H9 (cell line): ENCODE measurements at regions not wholly inside any gene's neighbourhood (a gene's known extent, or its start where the extent isn't known, plus 50 kb on each side); places are given as distances from the start of the nearest gene placed in this dataset.

Experiments used
- DNase-seq: peaks from one replicate; pipeline ENCODE4 v3.0.0-alpha.2; 2017
- H2AFZ ChIP-seq: one replicate; pipeline ENCODE4 v1.6.1; 2013; ENCODE audit warnings: mild to moderate bottlenecking, low read length, control low read depth, moderate library complexity
- H2AK5ac ChIP-seq: 2 replicates; pipeline ENCODE4 v1.6.1; 2013; ENCODE audit warnings: low read length, control low read depth, mixed read lengths; ENCODE audit not compliant: insufficient read length
- H2BK120ac ChIP-seq: one replicate; pipeline ENCODE4 v1.6.1; 2013; ENCODE audit warnings: low read depth, mild to moderate bottlenecking, low read length, control low read depth, inconsistent platforms; ENCODE audit not compliant: poor library complexity, severe bottlenecking
- H2BK12ac ChIP-seq: 2 replicates; pipeline ENCODE4 v1.6.1; 2013; ENCODE audit warnings: low read length, control low read depth, mixed read lengths, low read depth; ENCODE audit not compliant: insufficient read length
- H2BK15ac ChIP-seq: 2 replicates; pipeline ENCODE4 v1.6.1; 2013; ENCODE audit warnings: low read depth, low read length, control low read depth
- H2BK20ac ChIP-seq: one replicate; pipeline ENCODE4 v1.6.1; 2013; ENCODE audit warnings: low read depth, mild to moderate bottlenecking, low read length, control low read depth, inconsistent platforms; ENCODE audit not compliant: poor library complexity, severe bottlenecking
- H2BK5ac ChIP-seq: 2 replicates; pipeline ENCODE4 v1.6.1; 2013; ENCODE audit warnings: low read length, control low read depth, mixed read lengths; ENCODE audit not compliant: insufficient read length
- H3K14ac ChIP-seq: 2 replicates; pipeline ENCODE4 v1.6.1; 2013; ENCODE audit warnings: low read length, control low read depth; ENCODE audit not compliant: insufficient read depth
- H3K18ac ChIP-seq: 2 replicates; pipeline ENCODE4 v1.6.1; 2013; ENCODE audit warnings: low read depth, mild to moderate bottlenecking, mixed read lengths, low read length, control low read depth; ENCODE audit not compliant: insufficient read length
- H3K23ac ChIP-seq: 2 replicates; pipeline ENCODE4 v1.6.1; 2013; ENCODE audit warnings: low read length, control low read depth, mixed read lengths, low read depth; ENCODE audit not compliant: insufficient read length
- H3K23me2 ChIP-seq: 2 replicates; pipeline ENCODE4 v1.6.1; 2013; ENCODE audit warnings: low read depth, mild to moderate bottlenecking, mixed read lengths, low read length, control low read depth; ENCODE audit not compliant: insufficient read length, poor library complexity, severe bottlenecking
- H3K27ac ChIP-seq: 2 replicates; pipeline ENCODE4 v1.5.1; 2013; ENCODE audit warnings: low read length, control low read depth, mixed read lengths, low read depth; ENCODE audit not compliant: insufficient read length
- H3K27me3 ChIP-seq: 2 replicates; pipeline ENCODE4 v1.6.1; 2013; ENCODE audit warnings: low read length, control low read depth, inconsistent platforms; ENCODE audit not compliant: insufficient read depth
- H3K4ac ChIP-seq: 2 replicates; pipeline ENCODE4 v1.6.1; 2013; ENCODE audit warnings: low read depth, mild to moderate bottlenecking, control low read depth, inconsistent platforms, low read length, moderate library complexity
- H3K4me1 ChIP-seq: 2 replicates; pipeline ENCODE4 v1.6.1; 2013; ENCODE audit warnings: low read length, control low read depth, inconsistent platforms; ENCODE audit not compliant: insufficient read depth
- H3K4me2 ChIP-seq: 2 replicates; pipeline ENCODE4 v1.6.1; 2013; ENCODE audit warnings: low read length, control low read depth, mixed read lengths; ENCODE audit not compliant: insufficient read length, insufficient read depth
- H3K56ac ChIP-seq: 2 replicates; pipeline ENCODE4 v1.6.1; 2013; ENCODE audit warnings: low read depth, mild to moderate bottlenecking, mixed read lengths, low read length, control low read depth; ENCODE audit not compliant: insufficient read length
- H3K79me1 ChIP-seq: 2 replicates; pipeline ENCODE4 v1.6.1; 2013; ENCODE audit warnings: low read depth, mild to moderate bottlenecking, moderate library complexity, low read length, control low read depth, inconsistent platforms; ENCODE audit not compliant: insufficient read depth, poor library complexity, severe bottlenecking
- H3K79me2 ChIP-seq: 2 replicates; pipeline ENCODE4 v1.6.1; 2013; ENCODE audit warnings: low read length, control low read depth, inconsistent platforms; ENCODE audit not compliant: insufficient read depth
- H3K9ac ChIP-seq: 2 replicates; pipeline ENCODE4 v1.6.1; 2013; ENCODE audit warnings: low read length, control low read depth, mixed read lengths; ENCODE audit not compliant: insufficient read length; ENCODE audit errors: extremely low read depth
- H3K9me3 ChIP-seq: one replicate; pipeline ENCODE4 v1.6.1; 2013; ENCODE audit warnings: low read depth, low read length, inconsistent platforms; ENCODE audit not compliant: control insufficient read depth
- H3T11ph ChIP-seq: one replicate; pipeline ENCODE4 v1.6.1; 2013; ENCODE audit warnings: mild to moderate bottlenecking, low read length, control low read depth, inconsistent platforms
- H4K20me1 ChIP-seq: one replicate; pipeline ENCODE4 v1.6.1; 2013; ENCODE audit not compliant: control insufficient read depth, insufficient read length, insufficient read depth
- H4K5ac ChIP-seq: 2 replicates; pipeline ENCODE4 v1.6.1; 2013; ENCODE audit warnings: low read depth, mild to moderate bottlenecking, mixed read lengths, low read length, control low read depth; ENCODE audit not compliant: insufficient read length
- H4K8ac ChIP-seq: replicated peaks from 2 replicates; pipeline ENCODE4 v1.6.1; 2013; ENCODE audit warnings: low read length, control low read depth, mixed read lengths, low read depth; ENCODE audit not compliant: insufficient read length
- H4K91ac ChIP-seq: 2 replicates; pipeline ENCODE4 v1.6.1; 2013; ENCODE audit warnings: low read depth, mild to moderate bottlenecking, moderate library complexity, mixed read lengths, low read length, control low read depth; ENCODE audit not compliant: insufficient read length
- H3K27ac Mint-ChIP-seq, 3 experiments: 2 replicates in 2 of 3; 3 replicates in 1 of 3; pipeline ENCODE4 v1.8.0; 2020 to 2021; ENCODE audit warnings: mixed read lengths in 3 of 3, mild to moderate bottlenecking in 1 of 3, moderate library complexity in 1 of 3
- H3K27me3 Mint-ChIP-seq: 2 replicates; pipeline ENCODE4 v1.8.0; 2021; ENCODE audit warnings: low read depth, mild to moderate bottlenecking, moderate library complexity, mixed read lengths
- H3K36me3 Mint-ChIP-seq, 3 experiments: 2 replicates in 2 of 3; 3 replicates in 1 of 3; pipeline ENCODE4 v1.8.0; 2020 to 2021; ENCODE audit warnings: low read depth in 3 of 3, mixed read lengths in 3 of 3; ENCODE audit not compliant: insufficient read depth in 1 of 3
- H3K4me1 Mint-ChIP-seq, 2 experiments: 2 replicates each; pipeline ENCODE4 v1.8.0; 2020; ENCODE audit warnings: mixed read lengths in 2 of 2
- H3K4me3 Mint-ChIP-seq, 2 experiments: 2 replicates in 1 of 2; 3 replicates in 1 of 2; pipeline ENCODE4 v1.8.0; 2020 to 2021; ENCODE audit warnings: mild to moderate bottlenecking in 2 of 2, mixed read lengths in 2 of 2, moderate library complexity in 1 of 2
- H3K9me3 Mint-ChIP-seq, 2 experiments: 2 replicates in 1 of 2; 3 replicates in 1 of 2; pipeline ENCODE4 v1.8.0; 2020; ENCODE audit warnings: mild to moderate bottlenecking in 2 of 2, mixed read lengths in 2 of 2, moderate library complexity in 1 of 2
- WGBS: extraction: QIAGEN DNeasy Blood & Tissue Kit; methylation state at CpG from one replicate; pipeline ENCODE4 v1.1.7; 2013; ENCODE audit warnings: missing lambda C conversion rate, low lambda C conversion rate, mixed read lengths; ENCODE audit not compliant: insufficient read length; ENCODE audit errors: extremely low coverage; 5-methylcytosine and 5-hydroxymethylcytosine counted together
- TF ChIP-seq, protein P1 (sequence below): fragments of 200-600 bp; sonication (generic); conservative IDR thresholded peaks from 3 replicates; pipeline ENCODE4 v1.8.0; 2021; ENCODE audit warnings: antibody characterized with exemption, mild to moderate bottlenecking

DNA sequence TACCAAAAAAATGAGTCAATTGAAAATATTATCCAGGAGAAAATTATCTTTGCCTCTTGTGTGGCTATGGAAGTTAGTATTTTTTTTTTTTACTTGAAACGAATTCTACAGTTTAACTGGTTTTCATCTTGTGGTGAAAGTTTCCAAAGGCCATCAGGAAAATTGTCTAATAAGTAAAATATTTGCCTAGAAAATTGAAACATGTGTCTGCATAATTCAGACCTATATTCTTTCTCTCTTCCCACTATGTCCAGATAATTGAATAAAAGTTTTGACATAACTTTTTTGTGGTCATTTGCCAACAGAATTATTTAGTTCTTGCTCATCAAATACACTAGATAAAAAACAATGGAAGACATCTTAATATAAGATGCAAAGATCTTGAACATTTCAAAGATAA is 321.5 kb upstream of the RPS23 start:
- Histone ChIP-seq H2BK120ac (no peak overlapping the region), H3K9me3 (no peaks in the 10 kb centered on the region), H3K23me2 (no peaks in the 10 kb centered on the region), H2BK5ac (no peak overlapping the region), H4K20me1 (no peaks in the 10 kb centered on the region), H3K4ac (no peak overlapping the region), H2AFZ (no peak overlapping the region), H3K23ac (no peak overlapping the region), H4K5ac (no peak overlapping the region), H3K9ac (no peak overlapping the region), H3T11ph (no peak overlapping the region), H3K27ac (no peak overlapping the region), H3K79me1 (no peaks in the 10 kb centered on the region), H2BK12ac (no peak overlapping the region), H3K14ac (no peak overlapping the region), H3K18ac (no peak overlapping the region), H3K79me2 (no peaks in the 10 kb centered on the region), H3K4me1 (no peaks in the 10 kb centered on the region), H3K4me2 (no peak overlapping the region), H2BK15ac (no peak overlapping the region), H2AK5ac (no peak overlapping the region), H2BK20ac (no peak overlapping the region), H4K91ac (no peak overlapping the region), H3K27me3 (no peaks in the 10 kb centered on the region), H4K8ac (no peak overlapping the region), H3K56ac (no peak overlapping the region)
- WGBS: no CpG with 5 or more reads among the region's 1 CpG
- H3K4me3 Mint-ChIP-seq: no peak overlapping the region
- no peaks in the 10 kb centered on the region for H3K27me3 Mint-ChIP-seq
- H3K9me3 Mint-ChIP-seq: no peaks in the 10 kb centered on the region
- H3K4me1 Mint-ChIP-seq: peaks cover 32 to 33% of the 10 kb centered on the region in 2 experiments
- TF ChIP-seq, protein P1, sequence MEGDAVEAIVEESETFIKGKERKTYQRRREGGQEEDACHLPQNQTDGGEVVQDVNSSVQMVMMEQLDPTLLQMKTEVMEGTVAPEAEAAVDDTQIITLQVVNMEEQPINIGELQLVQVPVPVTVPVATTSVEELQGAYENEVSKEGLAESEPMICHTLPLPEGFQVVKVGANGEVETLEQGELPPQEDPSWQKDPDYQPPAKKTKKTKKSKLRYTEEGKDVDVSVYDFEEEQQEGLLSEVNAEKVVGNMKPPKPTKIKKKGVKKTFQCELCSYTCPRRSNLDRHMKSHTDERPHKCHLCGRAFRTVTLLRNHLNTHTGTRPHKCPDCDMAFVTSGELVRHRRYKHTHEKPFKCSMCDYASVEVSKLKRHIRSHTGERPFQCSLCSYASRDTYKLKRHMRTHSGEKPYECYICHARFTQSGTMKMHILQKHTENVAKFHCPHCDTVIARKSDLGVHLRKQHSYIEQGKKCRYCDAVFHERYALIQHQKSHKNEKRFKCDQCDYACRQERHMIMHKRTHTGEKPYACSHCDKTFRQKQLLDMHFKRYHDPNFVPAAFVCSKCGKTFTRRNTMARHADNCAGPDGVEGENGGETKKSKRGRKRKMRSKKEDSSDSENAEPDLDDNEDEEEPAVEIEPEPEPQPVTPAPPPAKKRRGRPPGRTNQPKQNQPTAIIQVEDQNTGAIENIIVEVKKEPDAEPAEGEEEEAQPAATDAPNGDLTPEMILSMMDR: no peak
- no peak overlapping the region for H3K27ac Mint-ChIP-seq
- no peak for DNase-seq
- no peaks in the 10 kb centered on the region for H3K36me3 Mint-ChIP-seq
